ENCODE measurements at regions not wholly inside any gene's neighbourhood (a gene's known extent, or its start where the extent isn't known, plus 50 kb on each side); places are given as distances from the start of the nearest gene placed in this dataset.

DNA sequence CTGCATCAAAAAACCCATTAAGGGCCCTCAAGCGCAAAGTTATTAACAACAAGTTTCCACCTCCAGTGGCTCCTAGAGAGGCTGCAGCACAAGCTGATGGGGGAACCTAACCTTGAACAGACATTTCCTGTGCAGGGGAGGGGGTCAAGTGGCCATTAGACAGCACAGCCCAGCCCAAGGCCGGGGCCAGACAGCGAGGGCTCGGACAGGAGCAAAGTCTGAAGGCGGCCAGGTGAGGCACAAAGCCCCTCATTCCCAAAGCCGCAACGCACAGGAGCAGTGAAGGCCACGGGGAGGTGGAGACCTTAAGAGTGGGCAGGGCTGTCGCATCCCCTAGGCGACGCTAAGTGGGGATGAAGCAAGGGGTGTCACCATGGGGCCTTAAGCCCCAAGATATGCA is 73.2 kb upstream of the ZNF746 start:
- Histone ChIP-seq H3K4me3 (no peak overlapping the region), H4K20me1 (ENCODE audit: insufficient read depth) (no peaks in the 10 kb centered on the region), H3K4me1 (ENCODE audit: insufficient read depth) (peaks cover 4% of the 10 kb centered on the region; the same call in 1 of the 2 replicates), H3F3A (ENCODE audit: insufficient read depth) (no peaks in the 10 kb centered on the region), H3K4me2 (ENCODE audit: unreplicated experiment) (no peak overlapping the region), H3K9me3 (ENCODE audit: low read depth) (peaks cover 4% of the 10 kb centered on the region), H2AFZ (no peak overlapping the region), H3K27me3 (replicated peaks; ENCODE audit: insufficient read depth) (no peaks in the 10 kb centered on the region), H3K36me3 (ENCODE audit: low read depth) (peaks cover 9% of the 10 kb centered on the region), H3K9me2 (ENCODE audit: insufficient read depth) (no peaks in the 10 kb centered on the region), H3K79me2 (ENCODE audit: insufficient read depth) (peaks cover 47% of the 10 kb centered on the region), H3K27ac (no peak overlapping the region), H3K9ac (no peak overlapping the region)
- no peak for DNase-seq
- no peak for TF ChIP-seq EZH2phosphoT487 (IDR thresholded peaks at IDR 0.05; ENCODE audit: insufficient read depth, low read depth)
- no peak for TF ChIP-seq EZH2 (IDR thresholded peaks at IDR 0.05; ENCODE audit: insufficient read depth, poor library complexity, severe bottlenecking)
- WGBS, 2 experiments (ENCODE audit: low coverage in 1 of 2, low lambda C conversion rate in 2 of 2, missing lambda C conversion rate in 2 of 2): 98% methylated on average over 11 of the region's 11 CpGs
- in situ Hi-C loops (cut with MboI): no loop called here

GRCh38 chr7:149569726-149570422 is 72.3 kb upstream of the ZNF746 start:
- WGBS, 2 experiments (ENCODE audit: low coverage in 1 of 2, low lambda C conversion rate in 2 of 2, missing lambda C conversion rate in 2 of 2): 96 to 98% methylated on average over 11 to 12 of the region's 12 CpGs
- H3K9me2 ChIP-seq (ENCODE audit: insufficient read depth): no peaks in the 10 kb centered on the region
- no peak overlapping the region for H3K4me2 ChIP-seq (ENCODE audit: unreplicated experiment)
- H3F3A ChIP-seq (ENCODE audit: insufficient read depth): no peaks in the 10 kb centered on the region
- H3K27me3 ChIP-seq (replicated peaks; ENCODE audit: insufficient read depth): no peaks in the 10 kb centered on the region
- in situ Hi-C loops (cut with MboI): no loop called here
- no peak overlapping the region for H2AFZ ChIP-seq
- peaks cover 56% of the 10 kb centered on the region for H3K79me2 ChIP-seq (ENCODE audit: insufficient read depth)
- DNase-seq: no peak
- H3K4me1 ChIP-seq (ENCODE audit: insufficient read depth): peaks cover 8% of the 10 kb centered on the region; the same call in 1 of the 2 replicates
- no peak overlapping the region for H3K27ac ChIP-seq
- H3K9me3 ChIP-seq (ENCODE audit: low read depth): peaks cover 4% of the 10 kb centered on the region
- H4K20me1 ChIP-seq (ENCODE audit: insufficient read depth): no peaks in the 10 kb centered on the region
- no peak overlapping the region for H3K9ac ChIP-seq
- no peak for TF ChIP-seq EZH2phosphoT487 (IDR thresholded peaks at IDR 0.05; ENCODE audit: insufficient read depth, low read depth)
- no peak for TF ChIP-seq EZH2 (IDR thresholded peaks at IDR 0.05; ENCODE audit: insufficient read depth, poor library complexity, severe bottlenecking)
- H3K36me3 ChIP-seq (ENCODE audit: low read depth): peaks cover 9% of the 10 kb centered on the region
- no peak overlapping the region for H3K4me3 ChIP-seq

DNA sequence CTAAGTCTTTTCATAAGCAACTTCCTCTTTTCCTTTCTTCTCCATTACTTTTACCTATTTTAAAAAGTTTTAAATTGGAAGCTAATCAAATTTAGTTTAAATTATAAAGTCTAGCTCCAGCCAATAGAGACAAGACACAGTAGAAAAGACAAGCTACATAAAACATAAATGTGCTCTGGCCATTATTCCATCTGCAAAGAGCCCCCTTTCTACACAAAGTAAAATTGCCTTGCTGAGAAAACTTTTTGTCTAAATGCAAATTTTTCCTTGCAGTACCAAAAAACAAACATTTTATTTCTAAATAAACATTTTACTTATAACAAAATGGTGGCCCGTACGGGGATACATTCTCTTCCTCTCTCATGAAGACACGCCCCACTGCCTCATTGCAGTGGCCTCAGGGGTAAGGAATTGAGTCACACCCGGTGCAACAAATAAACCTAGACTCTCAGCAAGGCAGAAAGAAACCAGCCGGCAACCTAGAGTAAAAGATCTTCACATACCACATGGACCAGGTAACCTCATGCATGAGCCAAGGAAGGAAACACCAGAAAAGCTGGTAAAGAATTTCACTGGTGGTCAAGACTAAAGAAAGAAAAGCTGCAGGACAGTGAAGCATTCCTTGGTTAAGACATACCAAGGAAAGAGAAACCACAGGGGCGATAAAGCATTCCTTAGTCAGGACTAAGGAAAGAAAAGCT is 71.6 kb upstream of the ZNF746 start:
- DNase-seq: no peak
- Histone ChIP-seq H3K27me3 (replicated peaks; ENCODE audit: insufficient read depth) (no peaks in the 10 kb centered on the region), H3K9me3 (ENCODE audit: low read depth) (peaks cover 4% of the 10 kb centered on the region), H3F3A (ENCODE audit: insufficient read depth) (no peaks in the 10 kb centered on the region), H3K9me2 (ENCODE audit: insufficient read depth) (no peaks in the 10 kb centered on the region), H3K4me1 (ENCODE audit: insufficient read depth) (peaks cover 8% of the 10 kb centered on the region; the same call in 1 of the 2 replicates), H3K4me2 (ENCODE audit: unreplicated experiment) (no peak overlapping the region), H3K27ac (no peak overlapping the region), H4K20me1 (ENCODE audit: insufficient read depth) (no peaks in the 10 kb centered on the region), H3K79me2 (ENCODE audit: insufficient read depth) (peaks cover 63% of the 10 kb centered on the region), H3K9ac (no peak overlapping the region), H3K36me3 (ENCODE audit: low read depth) (peaks cover 9% of the 10 kb centered on the region), H2AFZ (no peak overlapping the region), H3K4me3 (no peak overlapping the region)
- WGBS, 2 experiments (ENCODE audit: low coverage in 1 of 2, low lambda C conversion rate in 2 of 2, missing lambda C conversion rate in 2 of 2): 95 to 98% methylated on average over 6 of the region's 6 CpGs
- in situ Hi-C loops (cut with MboI): no loop called here
- TF ChIP-seq EZH2phosphoT487 (IDR thresholded peaks at IDR 0.05; ENCODE audit: insufficient read depth, low read depth) (no peak), EZH2 (IDR thresholded peaks at IDR 0.05; ENCODE audit: insufficient read depth, poor library complexity, severe bottlenecking) (no peak)

- no peak overlapping the region for H3K4me3 ChIP-seq
- H3K27ac ChIP-seq: no peak overlapping the region
- peaks cover 14% of the 10 kb centered on the region for H3K36me3 ChIP-seq (ENCODE audit: low read depth)
- no peak for DNase-seq
- no peaks in the 10 kb centered on the region for H4K20me1 ChIP-seq (ENCODE audit: insufficient read depth)
- in situ Hi-C loops (cut with MboI): no loop called here
- H3K27me3 ChIP-seq (replicated peaks; ENCODE audit: insufficient read depth): no peaks in the 10 kb centered on the region
- no peak overlapping the region for H3K9ac ChIP-seq
- no peak overlapping the region for H2AFZ ChIP-seq
- TF ChIP-seq EZH2 (IDR thresholded peaks at IDR 0.05; ENCODE audit: insufficient read depth, poor library complexity, severe bottlenecking) (no peak), EZH2phosphoT487 (IDR thresholded peaks at IDR 0.05; ENCODE audit: insufficient read depth, low read depth) (no peak)
- peaks cover 72% of the 10 kb centered on the region for H3K79me2 ChIP-seq (ENCODE audit: insufficient read depth)
- peaks cover 4% of the 10 kb centered on the region for H3F3A ChIP-seq (ENCODE audit: insufficient read depth)
- 94 to 97% methylated on average over 5 of the region's 5 CpGs for WGBS, 2 experiments (ENCODE audit: low coverage in 1 of 2, low lambda C conversion rate in 2 of 2, missing lambda C conversion rate in 2 of 2)
- H3K4me1 ChIP-seq (ENCODE audit: insufficient read depth): peaks cover 12% of the 10 kb centered on the region
- H3K9me2 ChIP-seq (ENCODE audit: insufficient read depth): no peaks in the 10 kb centered on the region
- peaks cover 4% of the 10 kb centered on the region for H3K9me3 ChIP-seq (ENCODE audit: low read depth)
- H3K4me2 ChIP-seq (ENCODE audit: unreplicated experiment): no peak overlapping the region
These were observed 70.6 kb upstream of the ZNF746 start for GRCh38 chr7:149568218-149568617.

Measured in GM23248 (cell line).